ENCODE measurements at regions not wholly inside any gene's neighbourhood (a gene's known extent, or its start where the extent isn't known, plus 50 kb on each side); places are given as distances from the start of the nearest gene placed in this dataset.

GRCh38 chr13:57568865-57569264 is 62.7 kb upstream of the PCDH17 start:
- POLR2A ChIA-PET: no interaction called here
- no peaks in the 10 kb centered on the region for H3K4me1 ChIP-seq (ENCODE audit: control insufficient read depth, insufficient read depth, low read length)
- no peak for TF ChIP-seq ZNF544 (tag by site-specific recombination; IDR thresholded peaks at IDR 0.05)
- no peak for TF ChIP-seq ZNF266 (tag by site-specific recombination; IDR thresholded peaks at IDR 0.05; ENCODE audit: low read depth)
- no peak for TF ChIP-seq ZNF140 (tag by site-specific recombination; IDR thresholded peaks at IDR 0.05)
- no peak for TF ChIP-seq ZNF555 (tag by site-specific recombination; conservative IDR thresholded peaks at IDR 0.05)
- TF ChIP-seq ZFP37 (tag by site-specific recombination; IDR thresholded peaks at IDR 0.05): no peak
- TF ChIP-seq ZNF514 (tag by site-specific recombination; IDR thresholded peaks at IDR 0.05): no peak
- TF ChIP-seq ZNF175 (tag by site-specific recombination; IDR thresholded peaks at IDR 0.05): no peak
- no peak for TF ChIP-seq FEZF1 (tag by site-specific recombination; IDR thresholded peaks at IDR 0.05)
- no peak for TF ChIP-seq ZNF362 (tag by site-specific recombination; IDR thresholded peaks at IDR 0.05)
- TF ChIP-seq GFI1B (tag by site-specific recombination; IDR thresholded peaks at IDR 0.05): no peak

GRCh38 chr13:57569986-57570385 is 61.6 kb upstream of the PCDH17 start:
- ChIA-PET CTCF (interaction anchor here (0.6 kb wide), 1 partner anchor 140 kb away, joined by 3 read pairs; no protein-coding TSS in a partner anchor), POLR2A (no interaction called here)
- Histone ChIP-seq H3K4me1 (ENCODE audit: control insufficient read depth, insufficient read depth, low read length) (no peaks in the 10 kb centered on the region), H3K36me3 (ENCODE audit: control insufficient read depth in 2 of 2, insufficient read depth in 1 of 2, low read length in 2 of 2) (no peaks in the 10 kb centered on the region), H3K4me3 (ENCODE audit: low read depth, low read length) (no peak overlapping the region), H3K27ac (ENCODE audit: extremely low read depth, low read depth, low read length) (no peak overlapping the region), H3K9me3 (ENCODE audit: control insufficient read depth, insufficient read depth, low read depth, low read length) (no peaks in the 10 kb centered on the region)
- TF ChIP-seq GLIS2 (tag by site-specific recombination; IDR thresholded peaks at IDR 0.05): no peak
- TF ChIP-seq ZNF280C (tag by site-specific recombination; IDR thresholded peaks at IDR 0.05): no peak
- TF ChIP-seq ZBTB49 (tag by site-specific recombination; IDR thresholded peaks at IDR 0.05; ENCODE audit: low read depth): no peak
- TF ChIP-seq ZNF560 (tag by site-specific recombination; IDR thresholded peaks at IDR 0.05; ENCODE audit: borderline replicate concordance): no peak
- no peak for TF ChIP-seq ZNF140 (tag by site-specific recombination; IDR thresholded peaks at IDR 0.05)
- no peak for TF ChIP-seq ZNF239 (tag by site-specific recombination; IDR thresholded peaks at IDR 0.05)
- no peak for TF ChIP-seq ZNF645 (tag by site-specific recombination; IDR thresholded peaks at IDR 0.05)
- TF ChIP-seq OSR2 (tag by site-specific recombination; IDR thresholded peaks at IDR 0.05): no peak

More at GRCh38 chr13:57568865-57569264, 62.7 kb upstream of the PCDH17 start:
- no peaks in the 10 kb centered on the region for H3K9me3 ChIP-seq (ENCODE audit: control insufficient read depth, insufficient read depth, low read depth, low read length)
- H3K4me3 ChIP-seq (ENCODE audit: low read depth, low read length): no peak overlapping the region
- CTCF ChIA-PET: interaction anchor here (0.6 kb wide), 1 partner anchor 1445 kb away, joined by 3 read pairs; no protein-coding TSS in a partner anchor
- H3K27ac ChIP-seq (ENCODE audit: extremely low read depth, low read depth, low read length): no peak overlapping the region
- H3K36me3 ChIP-seq (ENCODE audit: control insufficient read depth in 2 of 2, insufficient read depth in 1 of 2, low read length in 2 of 2): no peaks in the 10 kb centered on the region

Measured in HEK293 (cell line).